DOHH2 (cell line): ENCODE measurements at regions not wholly inside any gene's neighbourhood (a gene's known extent, or its start where the extent isn't known, plus 50 kb on each side); places are given as distances from the start of the nearest gene placed in this dataset.

Source experiments
- H3F3A ChIP-seq: fragments of 200-600 bp; sonication (generic), shearing (Covaris generic); 2 replicates; pipeline ENCODE4 v1.6.0; 2016; ENCODE audit warnings: antibody characterized with exemption, mild to moderate bottlenecking; ENCODE audit not compliant: control insufficient read depth, insufficient read depth
- H3K27ac ChIP-seq: fragments of 200-600 bp; sonication (generic); 2 replicates; pipeline ENCODE4 v1.5.1; 2014; ENCODE audit warnings: low read depth, mild to moderate bottlenecking, low read length, moderate library complexity
- H3K27me3 ChIP-seq: fragments of 200-600 bp; sonication (generic); 2 replicates; pipeline ENCODE4 v1.6.1; 2014; ENCODE audit warnings: mild to moderate bottlenecking, low read length, mixed read lengths; ENCODE audit not compliant: control insufficient read depth
- H3K36me3 ChIP-seq: fragments of 200-600 bp; sonication (generic); 2 replicates; pipeline ENCODE4 v1.6.1; 2014; ENCODE audit warnings: mild to moderate bottlenecking, low read length, moderate library complexity, mixed read lengths; ENCODE audit not compliant: control insufficient read depth
- H3K4me1 ChIP-seq: fragments of 200-600 bp; sonication (generic); 2 replicates; pipeline ENCODE4 v1.6.1; 2014; ENCODE audit warnings: mild to moderate bottlenecking, low read length, mixed read lengths; ENCODE audit not compliant: control insufficient read depth
- H3K4me2 ChIP-seq: fragments of 200-600 bp; sonication (generic); 2 replicates; pipeline ENCODE4 v1.6.0; 2014; ENCODE audit warnings: mild to moderate bottlenecking, low read length, moderate library complexity
- H3K4me3 ChIP-seq: fragments of 200-600 bp; sonication (generic); 2 replicates; pipeline ENCODE4 v1.5.1; 2014; ENCODE audit warnings: mild to moderate bottlenecking, low read length, mixed read lengths
- H3K79me2 ChIP-seq: fragments of 200-600 bp; sonication (generic); 2 replicates; pipeline ENCODE4 v1.6.1; 2014; ENCODE audit warnings: mild to moderate bottlenecking, low read length, mixed read lengths; ENCODE audit not compliant: control insufficient read depth
- H3K9me2 ChIP-seq: fragments of 200-600 bp; sonication (generic); replicated peaks from 2 replicates; pipeline ENCODE4 v1.6.1; 2014; ENCODE audit warnings: mild to moderate bottlenecking, low read length, mixed read lengths; ENCODE audit not compliant: control insufficient read depth
- H3K9me3 ChIP-seq: fragments of 200-600 bp; sonication (generic); 2 replicates; pipeline ENCODE4 v1.6.1; 2014; ENCODE audit warnings: antibody characterized with exemption, low read length, mixed read lengths; ENCODE audit not compliant: control insufficient read depth, insufficient read depth
- H4K20me1 ChIP-seq: fragments of 200-600 bp; sonication (generic); 2 replicates; pipeline ENCODE4 v1.6.0; 2014; ENCODE audit warnings: low read depth, mild to moderate bottlenecking, antibody characterized with exemption, low read length, moderate library complexity; ENCODE audit not compliant: control insufficient read depth, insufficient read depth
- CTCF ChIP-seq: fragments of 200-600 bp; sonication (generic); IDR thresholded peaks from one replicate; pipeline ENCODE4 v1.5.1; 2014; ENCODE audit warnings: antibody characterized with exemption, mild to moderate bottlenecking, low read depth, low read length; ENCODE audit not compliant: poor library complexity, severe bottlenecking
- EZH2phosphoT487 ChIP-seq: fragments of 200-600 bp; sonication (generic); IDR thresholded peaks from 2 replicates; pipeline ENCODE4 v1.6.1; 2017; ENCODE audit warnings: borderline replicate concordance, mild to moderate bottlenecking, antibody characterized with exemption, low read length, moderate library complexity, mixed read lengths

GRCh38 chr3:107008213-107008612 lies 369.0 kb upstream of the CCDC54 start:
- Histone ChIP-seq H3K79me2 (no peaks in the 10 kb centered on the region), H4K20me1 (no peaks in the 10 kb centered on the region), H3K4me2 (no peak overlapping the region), H3K4me1 (no peaks in the 10 kb centered on the region), H3K27me3 (no peaks in the 10 kb centered on the region; the same call in none of the 2 replicates), H3F3A (no peaks in the 10 kb centered on the region), H3K9me2 (no peaks in the 10 kb centered on the region), H3K4me3 (no peak overlapping the region), H3K27ac (no peak overlapping the region), H3K9me3 (no peaks in the 10 kb centered on the region), H3K36me3 (no peaks in the 10 kb centered on the region)
- TF ChIP-seq EZH2phosphoT487: no peak
- no peak for TF ChIP-seq CTCF

GRCh38 chr3:107013641-107014040 lies 363.6 kb upstream of the CCDC54 start:
- no peak overlapping the region for H3K27ac ChIP-seq
- no peaks in the 10 kb centered on the region for H3K36me3 ChIP-seq
- H3K79me2 ChIP-seq: no peaks in the 10 kb centered on the region
- H3K9me3 ChIP-seq: no peaks in the 10 kb centered on the region
- H3K4me3 ChIP-seq: no peak overlapping the region
- no peaks in the 10 kb centered on the region; the same call in 1 of the 2 replicates for H3K27me3 ChIP-seq
- no peaks in the 10 kb centered on the region for H3F3A ChIP-seq
- H3K9me2 ChIP-seq: no peaks in the 10 kb centered on the region
- H3K4me2 ChIP-seq: no peak overlapping the region
- no peaks in the 10 kb centered on the region for H3K4me1 ChIP-seq
- no peaks in the 10 kb centered on the region for H4K20me1 ChIP-seq
- TF ChIP-seq CTCF (no peak), EZH2phosphoT487 (no peak)

- Histone ChIP-seq H3F3A (no peaks in the 10 kb centered on the region), H3K27me3 (no peaks in the 10 kb centered on the region), H3K27ac (no peak overlapping the region), H3K4me1 (no peaks in the 10 kb centered on the region), H3K4me2 (no peak overlapping the region), H3K9me3 (no peaks in the 10 kb centered on the region), H4K20me1 (no peaks in the 10 kb centered on the region), H3K4me3 (no peak overlapping the region), H3K9me2 (no peaks in the 10 kb centered on the region), H3K36me3 (no peaks in the 10 kb centered on the region), H3K79me2 (no peaks in the 10 kb centered on the region)
- no peak for TF ChIP-seq CTCF
- no peak for TF ChIP-seq EZH2phosphoT487
Measured at GRCh38 chr3:107024551-107025026, 352.6 kb upstream of the CCDC54 start.
